HEK293 (cell line): ENCODE measurements at regions not wholly inside any gene's neighbourhood (a gene's known extent, or its start where the extent isn't known, plus 50 kb on each side); places are given as distances from the start of the nearest gene placed in this dataset.

Experiments
- CTCF ChIA-PET: fragments of 350-600 bp; formaldehyde crosslinking; extraction: SDS; loops from one replicate; lab custom pipeline; 2021; ENCODE audit warnings: antibody characterized with exemption; lab: Yijun Ruan, JAX
- POLR2A ChIA-PET: fragments of 300-600 bp; formaldehyde crosslinking; extraction: SDS; loops from one replicate; lab custom pipeline; 2020; ENCODE audit warnings: antibody characterized with exemption, inconsistent platforms; lab: Yijun Ruan, JAX
- H3K27ac ChIP-seq: fragments of 200-500 bp; sonication (Bioruptor generic); 2 replicates; pipeline ENCODE4 v1.5.1; 2014; ENCODE audit warnings: low read depth, low read length, control low read depth, inconsistent platforms; ENCODE audit errors: extremely low read depth
- H3K36me3 ChIP-seq, 2 experiments: fragments of 200-500 bp in 1 of 2; sonication (Bioruptor generic) in 1 of 2; 1 replicate in 1 of 2; 2 replicates in 1 of 2; pipeline ENCODE4 v1.5.1; 2014 to 2017; ENCODE audit warnings: inconsistent platforms in 2 of 2, low read length in 2 of 2; ENCODE audit not compliant: control insufficient read depth in 2 of 2, insufficient read depth in 1 of 2
- H3K4me1 ChIP-seq: fragments of 200-500 bp; sonication (Bioruptor generic); 2 replicates; pipeline ENCODE4 v1.5.1; 2014; ENCODE audit warnings: mild to moderate bottlenecking, low read length, inconsistent platforms; ENCODE audit not compliant: control insufficient read depth, insufficient read depth
- H3K4me3 ChIP-seq: 2 replicates; pipeline ENCODE4 v1.5.1; 2011; ENCODE audit warnings: low read depth, mild to moderate bottlenecking, control low read depth, low read length, moderate library complexity
- H3K9me3 ChIP-seq: fragments of 200-500 bp; sonication (Bioruptor generic); 2 replicates; pipeline ENCODE4 v1.5.1; 2014; ENCODE audit warnings: low read depth, low read length, inconsistent platforms; ENCODE audit not compliant: control insufficient read depth, insufficient read depth
- EGR2 ChIP-seq: fragments of 450-650 bp; formaldehyde crosslinking; IDR thresholded peaks from 2 replicates; pipeline ENCODE4 v1.5.1; 2016; ENCODE audit warnings: low read depth, missing biosample characterization, missing genetic modification characterization
- ZFHX2 ChIP-seq: fragments of 450-650 bp; formaldehyde crosslinking; conservative IDR thresholded peaks from 2 replicates; pipeline ENCODE4 v1.5.1; 2016; ENCODE audit warnings: missing biosample characterization, missing genetic modification characterization
- ZFP37 ChIP-seq: fragments of 450-650 bp; formaldehyde crosslinking; IDR thresholded peaks from 2 replicates; pipeline ENCODE4 v1.5.1; 2016; ENCODE audit warnings: missing biosample characterization, missing genetic modification characterization
- ZNF148 ChIP-seq: fragments of 450-650 bp; formaldehyde crosslinking; IDR thresholded peaks from 2 replicates; pipeline ENCODE4 v1.5.0; 2017; ENCODE audit warnings: missing biosample characterization, missing genetic modification characterization, borderline replicate concordance
- ZNF2 ChIP-seq: fragments of 450-650 bp; formaldehyde crosslinking; IDR thresholded peaks from 2 replicates; pipeline ENCODE4 v1.5.1; 2016; ENCODE audit warnings: missing biosample characterization, missing genetic modification characterization
- ZNF274 ChIP-seq, 2 experiments: fragments of 200-500 bp in 1 of 2; fragments of 450-650 bp in 1 of 2; sonication (Bioruptor generic) in 1 of 2; formaldehyde crosslinking in 1 of 2; IDR thresholded peaks; 2 replicates each; pipeline versions ENCODE4 v1.5.1 to v1.6.1; 2014 to 2016; ENCODE audit warnings: borderline replicate concordance in 1 of 2, inconsistent platforms in 1 of 2, low read length in 1 of 2, missing biosample characterization in 1 of 2, missing genetic modification characterization in 1 of 2
- ZNF302 ChIP-seq: fragments of 450-650 bp; formaldehyde crosslinking; IDR thresholded peaks from 2 replicates; pipeline ENCODE4 v1.5.1; 2016; ENCODE audit warnings: missing biosample characterization, missing genetic modification characterization, low read depth
- ZNF341 ChIP-seq: fragments of 450-650 bp; formaldehyde crosslinking; IDR thresholded peaks from 2 replicates; pipeline ENCODE4; 2016; ENCODE audit warnings: low read depth, missing biosample characterization, missing genetic modification characterization
- ZNF518A ChIP-seq: fragments of 450-650 bp; formaldehyde crosslinking; conservative IDR thresholded peaks from 2 replicates; pipeline ENCODE4 v1.5.1; 2016; ENCODE audit warnings: low read depth, missing biosample characterization, missing genetic modification characterization
- ZNF664 ChIP-seq: fragments of 450-650 bp; formaldehyde crosslinking; IDR thresholded peaks from 2 replicates; pipeline ENCODE4 v1.5.1; 2016; ENCODE audit warnings: missing biosample characterization, missing genetic modification characterization
- ZSCAN18 ChIP-seq: fragments of 450-650 bp; formaldehyde crosslinking; IDR thresholded peaks from 2 replicates; pipeline ENCODE4 v1.5.1; 2016; ENCODE audit warnings: missing biosample characterization, missing genetic modification characterization
- ZSCAN4 ChIP-seq: fragments of 450-650 bp; formaldehyde crosslinking; IDR thresholded peaks from 2 replicates; pipeline ENCODE4 v1.5.1; 2017; ENCODE audit warnings: missing biosample characterization, missing genetic modification characterization
- TF ChIP-seq, protein P1 (sequence below): fragments of 450-650 bp; formaldehyde crosslinking; IDR thresholded peaks from 2 replicates; pipeline ENCODE4 v1.5.1; 2016; ENCODE audit warnings: missing biosample characterization, missing genetic modification characterization
- TF ChIP-seq, protein P2 (sequence below): fragments of 450-650 bp; formaldehyde crosslinking; IDR thresholded peaks from 2 replicates; pipeline ENCODE4 v1.5.1; 2017; ENCODE audit warnings: missing biosample characterization, mild to moderate bottlenecking, missing genetic modification characterization, moderate library complexity

DNA sequence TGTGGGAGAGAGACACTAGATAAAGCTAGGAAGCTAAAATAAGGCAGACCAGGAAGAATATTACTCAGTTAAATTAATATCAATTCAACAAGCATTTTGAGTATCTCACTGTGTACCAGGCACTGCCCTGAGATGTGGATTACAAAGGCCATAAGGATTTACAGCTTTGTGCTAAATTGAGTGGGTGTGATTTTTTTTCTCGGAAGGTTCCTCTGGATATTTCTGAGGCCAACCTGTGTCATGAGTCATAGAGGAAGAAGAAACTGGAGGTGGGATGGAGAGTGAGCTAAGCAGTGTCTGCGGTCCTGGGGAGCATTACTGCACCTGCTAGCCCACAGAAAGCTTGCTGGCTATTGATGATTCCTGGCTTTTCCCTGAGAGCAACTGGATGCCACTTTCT, 135.2 kb downstream of the RFPL4B start:
- Histone ChIP-seq H3K27ac (no peak overlapping the region), H3K36me3 (no peaks in the 10 kb centered on the region), H3K4me1 (no peaks in the 10 kb centered on the region), H3K9me3 (no peaks in the 10 kb centered on the region), H3K4me3 (no peak overlapping the region)
- ChIA-PET CTCF (interaction anchor here (0.9 kb wide), 1 partner anchor 1427 kb away, joined by 3 read pairs; no protein-coding TSS in a partner anchor), POLR2A (no interaction called here)
- TF ChIP-seq ZFP37 (tag by site-specific recombination) = no peak
- TF ChIP-seq ZNF518A = no peak
- peak; percentile 43; the same call in 1 of the 2 replicates for TF ChIP-seq EGR2 (tag by site-specific recombination)
- peak; percentile 46; the same call in 1 of the 2 replicates for TF ChIP-seq ZFHX2 (tag by site-specific recombination)
- TF ChIP-seq, protein P1, sequence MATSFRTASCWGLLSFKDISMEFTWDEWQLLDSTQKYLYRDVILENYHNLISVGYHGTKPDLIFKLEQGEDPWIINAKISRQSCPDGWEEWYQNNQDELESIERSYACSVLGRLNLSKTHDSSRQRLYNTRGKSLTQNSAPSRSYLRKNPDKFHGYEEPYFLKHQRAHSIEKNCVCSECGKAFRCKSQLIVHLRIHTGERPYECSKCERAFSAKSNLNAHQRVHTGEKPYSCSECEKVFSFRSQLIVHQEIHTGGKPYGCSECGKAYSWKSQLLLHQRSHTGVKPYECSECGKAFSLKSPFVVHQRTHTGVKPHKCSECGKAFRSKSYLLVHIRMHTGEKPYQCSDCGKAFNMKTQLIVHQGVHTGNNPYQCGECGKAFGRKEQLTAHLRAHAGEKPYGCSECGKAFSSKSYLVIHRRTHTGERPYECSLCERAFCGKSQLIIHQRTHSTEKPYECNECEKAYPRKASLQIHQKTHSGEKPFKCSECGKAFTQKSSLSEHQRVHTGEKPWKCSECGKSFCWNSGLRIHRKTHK (tag by site-specific recombination) = no peak

DNA sequence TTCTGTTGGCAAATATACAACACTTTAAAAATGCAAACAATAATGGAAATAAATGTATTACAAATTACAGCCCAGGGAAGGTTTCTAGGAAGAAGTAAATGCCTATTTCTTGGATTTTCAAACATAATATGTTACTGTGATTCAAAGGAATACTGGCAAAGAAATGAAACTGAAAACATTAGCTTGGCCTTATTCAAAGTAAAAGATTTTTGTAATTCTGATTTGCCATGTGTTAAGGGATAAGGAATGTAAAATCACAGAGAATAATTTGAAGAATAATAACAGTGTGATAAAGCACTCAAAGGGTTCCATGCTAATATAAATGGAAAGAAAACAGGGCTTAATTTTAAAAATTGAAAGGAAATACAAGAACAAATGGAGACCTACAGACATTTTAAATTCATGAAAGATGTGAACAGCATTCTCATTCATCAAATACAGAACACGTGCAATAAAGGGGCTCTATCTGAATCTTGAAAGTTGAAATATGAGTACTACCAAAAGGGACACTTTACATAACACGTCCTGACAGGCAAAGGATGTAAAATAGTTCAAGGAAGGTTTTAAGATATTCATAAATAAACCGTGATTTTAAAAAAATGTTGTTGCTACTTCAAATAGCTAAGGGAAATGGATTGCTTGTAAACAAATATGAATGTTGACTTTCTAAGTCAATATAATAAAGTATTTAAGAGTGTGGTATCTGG, 138.1 kb downstream of the RFPL4B start:
- ChIA-PET POLR2A (no interaction called here), CTCF (interaction anchor here (0.7 kb wide), 1 partner anchor 75 kb away, joined by 3 read pairs; no protein-coding TSS in a partner anchor)
- Histone ChIP-seq H3K4me3 (no peak overlapping the region), H3K36me3 (no peaks in the 10 kb centered on the region), H3K4me1 (no peaks in the 10 kb centered on the region), H3K9me3 (no peaks in the 10 kb centered on the region)
- TF ChIP-seq ZSCAN4 = no peak
- TF ChIP-seq ZNF274 (IDR thresholded peaks at IDR 0.05; ENCODE audit: low read length) = no peak
- no peak for TF ChIP-seq ZNF274 (tag by site-specific recombination; IDR thresholded peaks at IDR 0.05; ENCODE audit: borderline replicate concordance)
- TF ChIP-seq ZNF341 (tag by site-specific recombination) = no peak
- TF ChIP-seq, protein P2, sequence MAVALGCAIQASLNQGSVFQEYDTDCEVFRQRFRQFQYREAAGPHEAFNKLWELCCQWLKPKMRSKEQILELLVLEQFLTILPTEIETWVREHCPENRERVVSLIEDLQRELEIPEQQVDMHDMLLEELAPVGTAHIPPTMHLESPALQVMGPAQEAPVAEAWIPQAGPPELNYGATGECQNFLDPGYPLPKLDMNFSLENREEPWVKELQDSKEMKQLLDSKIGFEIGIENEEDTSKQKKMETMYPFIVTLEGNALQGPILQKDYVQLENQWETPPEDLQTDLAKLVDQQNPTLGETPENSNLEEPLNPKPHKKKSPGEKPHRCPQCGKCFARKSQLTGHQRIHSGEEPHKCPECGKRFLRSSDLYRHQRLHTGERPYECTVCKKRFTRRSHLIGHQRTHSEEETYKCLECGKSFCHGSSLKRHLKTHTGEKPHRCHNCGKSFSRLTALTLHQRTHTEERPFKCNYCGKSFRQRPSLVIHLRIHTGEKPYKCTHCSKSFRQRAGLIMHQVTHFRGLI (tag by site-specific recombination) = no peak
- TF ChIP-seq, all 188 proteins: peak for 0
- H3K27ac ChIP-seq = no peak overlapping the region

DNA sequence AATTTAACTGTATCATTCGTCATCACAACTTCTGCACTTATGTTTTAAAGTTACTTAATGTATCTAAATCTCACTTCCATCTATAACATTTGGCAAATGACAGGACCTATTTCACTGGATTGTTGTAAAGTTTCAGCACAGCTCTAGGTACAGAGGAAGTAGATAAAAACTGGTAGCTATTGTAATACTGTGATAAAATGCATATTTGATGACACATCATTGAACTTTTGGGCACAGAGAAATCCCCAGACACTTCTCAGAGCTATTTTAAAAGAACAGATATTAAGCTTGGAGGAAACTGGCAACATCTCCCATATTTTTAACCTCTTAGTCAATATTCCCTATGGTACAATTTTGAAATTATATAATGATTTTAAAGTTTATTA, 138.7 kb downstream of the RFPL4B start:
- H3K9me3 ChIP-seq = no peaks in the 10 kb centered on the region
- CTCF ChIA-PET = interaction anchor here (0.7 kb wide), 2 partner anchors 74 to 305 kb away, joined by 3 read pairs; no protein-coding TSS in a partner anchor
- H3K4me3 ChIP-seq = no peak overlapping the region
- H3K27ac ChIP-seq = no peak overlapping the region
- H3K4me1 ChIP-seq = no peaks in the 10 kb centered on the region
- POLR2A ChIA-PET = no interaction called here
- H3K36me3 ChIP-seq = no peaks in the 10 kb centered on the region
- TF ChIP-seq ZNF302 (tag by site-specific recombination) = no peak
- TF ChIP-seq ZNF2 (tag by site-specific recombination) = no peak
- TF ChIP-seq ZSCAN18 (tag by site-specific recombination) = no peak
- no peak for TF ChIP-seq ZNF148
- no peak for TF ChIP-seq ZNF664 (tag by site-specific recombination)
